Psoas muscle (tissue), 7 donors: ENCODE measurements at regions not wholly inside any gene's neighbourhood (a gene's known extent, or its start where the extent isn't known, plus 50 kb on each side); places are given as distances from the start of the nearest gene placed in this dataset.

Experiments used
- ATAC-seq, 4 donors: fragments of 200-7000 bp; cut with Tn5 transposase; one replicate each; pipeline ENCODE4 v1.9.1; 2020; ENCODE audit warnings: moderate library complexity in 3 of 4, mild to moderate bottlenecking in 2 of 4
- DNase-seq, 2 donors: peaks; one replicate each; pipeline ENCODE4 v3.0.0-alpha.2; 2020
- H3K27ac ChIP-seq: fragments of 200-600 bp; one replicate; pipeline ENCODE4 v1.8.0; 2022
- H3K27me3 ChIP-seq, 3 donors: fragments of 200-600 bp in 1 of 3; one replicate each; pipeline versions ENCODE4 v1.6.1 to v1.8.0; 2013 to 2022; ENCODE audit warnings: low read length in 2 of 3, mild to moderate bottlenecking in 2 of 3, moderate library complexity in 1 of 3; ENCODE audit not compliant: insufficient read depth in 3 of 3
- H3K36me3 ChIP-seq, 2 donors: fragments of 200-600 bp in 1 of 2; one replicate each; pipeline versions ENCODE4 v1.6.1 to v1.8.0; 2013 to 2022; ENCODE audit warnings: low read depth in 1 of 2, mild to moderate bottlenecking in 1 of 2, moderate library complexity in 1 of 2; ENCODE audit not compliant: insufficient read depth in 1 of 2
- H3K4me1 ChIP-seq: fragments of 200-600 bp; one replicate; pipeline ENCODE4 v1.8.0; 2022
- H3K4me3 ChIP-seq: fragments of 200-600 bp; one replicate; pipeline ENCODE4 v1.8.0; 2022; ENCODE audit warnings: mild to moderate bottlenecking
- H3K9me3 ChIP-seq: fragments of 200-600 bp; one replicate; pipeline ENCODE4 v1.8.0; 2022
- CTCF ChIP-seq: fragments of 200-600 bp; IDR thresholded peaks from one replicate; pipeline ENCODE4 v1.8.0; 2022; ENCODE audit warnings: antibody characterized with exemption
- WGBS, 3 donors: extraction: QIAGEN DNeasy Blood & Tissue Kit; methylation state at CpG; one replicate each; pipeline versions ENCODE4 v1.1.6 to v1.1.7; 2013; 5-methylcytosine and 5-hydroxymethylcytosine counted together
- intact Hi-C, 2 donors: fragments of 100-400 bp; cut with DNase I; formaldehyde crosslinking; loops; one replicate each; pipeline versions ENCODE4 v1.11.0 to v1.14.2; 2022
- donor health status: healthy with polysubstance abuse.
- donor health status: DM: no; HTN: no; CAD: no; lungs with moderate emphysema.
- donor health status: Bipolar disorder and iron deficiency.
- donor health status: healthy.
- donor health status: DM: yes; HTN: yes; CAD: no.
- donor health status: DM: no; HTN: no; CAD: no.
- donor health status: DM: yes; HTN: yes; CAD: no.

GRCh38 chr4:178976861-178977260 is 1534.6 kb upstream of the AGA start:
- no peak overlapping the region for H3K4me3 ChIP-seq
- ATAC-seq (no peak), DNase-seq (no peak)
- 55 to 68% (median 58%) methylated on average over 3 of the region's 3 CpGs for WGBS, 3 donors
- no peaks in the 10 kb centered on the region for H3K36me3 ChIP-seq
- no peaks in the 10 kb centered on the region for H3K9me3 ChIP-seq
- H3K27ac ChIP-seq = no peak overlapping the region
- H3K4me1 ChIP-seq = no peaks in the 10 kb centered on the region
- H3K27me3 ChIP-seq = no peaks in the 10 kb centered on the region
- TF ChIP-seq CTCF = no peak
- intact Hi-C loops = no loop called here

- DNase-seq (no peak), ATAC-seq (no peak)
- no peak for TF ChIP-seq CTCF
These were observed 1551.1 kb upstream of the AGA start for GRCh38 chr4:178993306-178993705.

GRCh38 chr4:179001918-179002317 is 1559.7 kb upstream of the AGA start:
- intact Hi-C loops = no loop called here
- Histone ChIP-seq H3K4me1 (no peaks in the 10 kb centered on the region), H3K36me3 (no peaks in the 10 kb centered on the region), H3K9me3 (no peaks in the 10 kb centered on the region), H3K27ac (no peak overlapping the region), H3K27me3 (no peaks in the 10 kb centered on the region), H3K4me3 (no peak overlapping the region)
- whole genome bisulfite sequencing, 3 donors = 49 to 71% (median 56%) methylated on average over 1 of the region's 1 CpG
- DNase-seq (no peak), ATAC-seq (no peak)
- no peak for TF ChIP-seq CTCF

More at GRCh38 chr4:178993306-178993705, 1551.1 kb upstream of the AGA start:
- Histone ChIP-seq H3K4me3 (no peak overlapping the region), H3K9me3 (no peaks in the 10 kb centered on the region), H3K27ac (no peak overlapping the region), H3K27me3 (no peaks in the 10 kb centered on the region), H3K4me1 (no peaks in the 10 kb centered on the region), H3K36me3 (no peaks in the 10 kb centered on the region)
- WGBS, 3 donors = 35 to 42% (median 36%) methylated on average over 4 of the region's 4 CpGs
- intact Hi-C loops = no loop called here

- no peak for ATAC-seq
- intact Hi-C loops = no loop called here
- no peak for TF ChIP-seq CTCF
- Histone ChIP-seq H3K9me3 (no peaks in the 10 kb centered on the region), H3K4me1 (no peaks in the 10 kb centered on the region), H3K27ac (no peak overlapping the region), H3K36me3 (no peaks in the 10 kb centered on the region), H3K4me3 (no peak overlapping the region), H3K27me3 (no peaks in the 10 kb centered on the region)
- DNase-seq = no peak
These were observed 1565.5 kb upstream of the AGA start for GRCh38 chr4:179007755-179008154.

GRCh38 chr4:179017581-179017980 is 1575.3 kb upstream of the AGA start:
- Histone ChIP-seq H3K4me3 (no peak overlapping the region), H3K4me1 (no peaks in the 10 kb centered on the region), H3K27me3 (no peaks in the 10 kb centered on the region), H3K9me3 (no peaks in the 10 kb centered on the region), H3K36me3 (no peaks in the 10 kb centered on the region), H3K27ac (no peak overlapping the region)
- no peak for DNase-seq
- no peak for ATAC-seq
- no peak for TF ChIP-seq CTCF
- WGBS, 3 donors = 70 to 77% (median 77%) methylated on average over 8 of the region's 8 CpGs
- intact Hi-C loops = no loop called here
